ENCODE measurements at regions not wholly inside any gene's neighbourhood (a gene's known extent, or its start where the extent isn't known, plus 50 kb on each side); places are given as distances from the start of the nearest gene placed in this dataset.

DNA sequence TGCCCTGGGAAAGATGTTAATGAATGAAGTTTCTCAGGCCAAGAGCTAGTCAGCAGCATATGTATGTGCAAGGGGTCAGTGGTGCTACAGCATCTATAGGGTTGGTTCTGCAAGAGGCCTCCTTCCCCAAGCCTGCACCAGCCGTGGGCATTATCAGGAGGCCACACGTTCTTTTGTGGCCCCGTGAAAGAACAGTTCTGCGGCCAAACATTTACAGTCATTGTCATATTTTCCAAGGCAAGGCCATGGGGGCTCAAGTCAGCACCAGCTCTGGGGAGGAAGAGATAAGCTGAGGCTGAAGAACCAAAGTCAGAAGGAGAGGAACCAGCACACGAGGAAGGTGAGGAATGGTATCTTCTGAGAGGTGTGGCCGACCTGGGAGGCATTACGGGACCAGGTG lies 54.4 kb upstream of the TMEM72 start:
- TF ChIP-seq FOXP4 (CRISPR knock-in tag; IDR thresholded peaks at IDR 0.05): no peak
- TF ChIP-seq CTCF (IDR thresholded peaks at IDR 0.05): no peak
- TF ChIP-seq ATF2 (CRISPR knock-in tag; IDR thresholded peaks at IDR 0.05; ENCODE audit: borderline replicate concordance, low read depth): no peak
- no peak for TF ChIP-seq ZNF281 (CRISPR knock-in tag; IDR thresholded peaks at IDR 0.05)
- TF ChIP-seq TP53 (CRISPR knock-in tag; IDR thresholded peaks at IDR 0.05): no peak
- no peak for TF ChIP-seq E2F4 (CRISPR knock-in tag; IDR thresholded peaks at IDR 0.05; ENCODE audit: borderline replicate concordance, low read depth)
- no peak for TF ChIP-seq ETV6 (CRISPR knock-in tag; IDR thresholded peaks at IDR 0.05)
- TF ChIP-seq, protein P1, sequence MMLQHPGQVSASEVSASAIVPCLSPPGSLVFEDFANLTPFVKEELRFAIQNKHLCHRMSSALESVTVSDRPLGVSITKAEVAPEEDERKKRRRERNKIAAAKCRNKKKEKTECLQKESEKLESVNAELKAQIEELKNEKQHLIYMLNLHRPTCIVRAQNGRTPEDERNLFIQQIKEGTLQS (CRISPR knock-in tag; conservative IDR thresholded peaks at IDR 0.05): no peak
- TF ChIP-seq CREB1 (CRISPR knock-in tag; IDR thresholded peaks at IDR 0.05): no peak
- TF ChIP-seq RELA (CRISPR knock-in tag; IDR thresholded peaks at IDR 0.05; ENCODE audit: borderline replicate concordance): no peak
